HCT116 (cell line): ENCODE measurements at regions not wholly inside any gene's neighbourhood (a gene's known extent, or its start where the extent isn't known, plus 50 kb on each side); places are given as distances from the start of the nearest gene placed in this dataset.

ENCODE experiments used
- ATAC-seq: fragments of 200-7000 bp; cut with Tn5 transposase; 2 replicates; pipeline ENCODE4 v1.9.1; 2020; ENCODE audit warnings: mild to moderate bottlenecking, moderate library complexity
- BruUV-seq: library from RNA; stranded (reverse); fragments of 400-500 nt; replicated peaks from 2 replicates; lab custom pipeline; 2021; lab: Mats Ljungman, UMichigan
- CTCF ChIA-PET: fragments of 300-600 bp; sonication (Branson Sonifier 250); formaldehyde crosslinking; loops from one replicate; lab custom pipeline; 2021; ENCODE audit warnings: antibody characterized with exemption; lab: Charles Lee
- POLR2A ChIA-PET: fragments of 300-600, 350-600 bp; sonication (Branson Sonifier 250); formaldehyde crosslinking; loops from one replicate; lab custom pipeline; 2021; ENCODE audit warnings: antibody characterized with exemption; lab: Charles Lee
- RAD21 ChIA-PET, 2 experiments: fragments of 300-600 bp; sonication (Branson Sonifier 250); formaldehyde crosslinking; loops; one replicate each; lab custom pipeline; 2023; ENCODE audit warnings: low total read pairs in 2 of 2; ENCODE audit not compliant: uncharacterized antibody in 2 of 2, unreplicated experiment in 2 of 2, low non-redundant PET in 1 of 2; lab: Charles Lee
- DNase-seq: peaks from one replicate; pipeline ENCODE4 v3.0.0-alpha.2; 2010; ENCODE audit warnings: low read depth, low spot score
- H2AFZ ChIP-seq: fragments of 200-600 bp; shearing (Covaris generic), sonication (generic); 2 replicates; pipeline ENCODE4 v1.6.1; 2017; ENCODE audit warnings: low read depth, mixed run types, mixed read lengths, antibody characterized with exemption, low read length; ENCODE audit not compliant: poor library complexity, severe bottlenecking
- H3K27ac ChIP-seq: 2 replicates; pipeline ENCODE4 v1.5.1; 2012; ENCODE audit warnings: low read depth, low read length
- H3K27me3 ChIP-seq: fragments of 200-600 bp; sonication (generic); 2 replicates; pipeline ENCODE4 v1.6.1; 2016; ENCODE audit warnings: mixed run types, low read length, mixed read lengths; ENCODE audit not compliant: insufficient read depth
- H3K36me3 ChIP-seq, 2 experiments: fragments of 200-500 bp in 1 of 2; fragments of 200-600 bp in 1 of 2; sonication (Bioruptor generic) in 1 of 2; sonication (generic) in 1 of 2; 2 replicates each; pipeline versions ENCODE4 v1.5.1 to v1.6.1; 2014 to 2016; ENCODE audit warnings: low read length in 2 of 2, inconsistent platforms in 1 of 2, mixed read lengths in 1 of 2, mixed run types in 1 of 2; ENCODE audit not compliant: insufficient read depth in 2 of 2, control insufficient read depth in 1 of 2
- H3K4me1 ChIP-seq, 2 experiments: fragments of 200-600 bp in 1 of 2; sonication (generic) in 1 of 2; 2 replicates each; pipeline versions ENCODE4 v1.5.1 to v1.6.1; 2012 to 2017; ENCODE audit warnings: low read length in 2 of 2, inconsistent platforms in 1 of 2, mild to moderate bottlenecking in 1 of 2, mixed read lengths in 1 of 2, mixed run types in 1 of 2, moderate library complexity in 1 of 2; ENCODE audit not compliant: insufficient read depth in 2 of 2, control insufficient read depth in 1 of 2
- H3K4me2 ChIP-seq: fragments of 200-600 bp; sonication (generic); 2 replicates; pipeline ENCODE4 v1.6.1; 2017; ENCODE audit warnings: mixed run types, low read length, mixed read lengths
- H3K4me3 ChIP-seq, 2 experiments: fragments of 200-600 bp in 1 of 2; sonication (generic) in 1 of 2; replicated peaks in 1 of 2; 2 replicates each; pipeline ENCODE4 v1.5.1; 2011 to 2016; ENCODE audit warnings: low read length in 2 of 2, control low read depth in 1 of 2, low read depth in 1 of 2, mild to moderate bottlenecking in 1 of 2, mixed read lengths in 1 of 2, mixed run types in 1 of 2
- H3K79me2 ChIP-seq: fragments of 200-600 bp; sonication (generic); 2 replicates; pipeline ENCODE4 v1.6.1; 2017; ENCODE audit warnings: mild to moderate bottlenecking, mixed run types, low read length, moderate library complexity, mixed read lengths; ENCODE audit not compliant: insufficient read depth
- H3K9ac ChIP-seq: fragments of 200-600 bp; sonication (generic); 2 replicates; pipeline ENCODE4 v1.6.1; 2016; ENCODE audit warnings: low read length, mixed read lengths
- H3K9me2 ChIP-seq: fragments of 200-600 bp; sonication (generic), shearing (Covaris generic); 2 replicates; pipeline ENCODE4 v1.6.1; 2017; ENCODE audit warnings: mixed run types, mild to moderate bottlenecking, moderate library complexity; ENCODE audit not compliant: insufficient read depth
- H3K9me3 ChIP-seq, 2 experiments: fragments of 200-500 bp in 1 of 2; fragments of 200-600 bp in 1 of 2; sonication (Bioruptor generic) in 1 of 2; sonication (generic) in 1 of 2; 2 replicates each; pipeline ENCODE4 v1.6.1; 2014 to 2017; ENCODE audit warnings: low read length in 2 of 2, mixed read lengths in 2 of 2, inconsistent platforms in 1 of 2, low read depth in 1 of 2, mild to moderate bottlenecking in 1 of 2, mixed run types in 1 of 2, moderate library complexity in 1 of 2; ENCODE audit not compliant: control insufficient read depth in 1 of 2, insufficient read depth in 1 of 2
- H4K20me1 ChIP-seq: fragments of 200-600 bp; sonication (generic), shearing (Covaris generic); 2 replicates; pipeline ENCODE4 v1.6.1; 2017; ENCODE audit warnings: mixed run types, mild to moderate bottlenecking, moderate library complexity; ENCODE audit not compliant: insufficient read depth
- CBX3 ChIP-seq: IDR thresholded peaks from 2 replicates; pipeline ENCODE4 v1.6.1; 2012; ENCODE audit warnings: low read depth
- EZH2 ChIP-seq: fragments of 200-600 bp; sonication (generic); IDR thresholded peaks from 2 replicates; pipeline ENCODE4 v1.6.1; 2017; ENCODE audit warnings: antibody characterized with exemption, mixed run types
- FOSL1 ChIP-seq: IDR thresholded peaks from 2 replicates; pipeline ENCODE4 v1.6.1; 2012; ENCODE audit warnings: low read depth
- SIN3A ChIP-seq: IDR thresholded peaks from 2 replicates; pipeline ENCODE4 v1.6.1; 2012; ENCODE audit warnings: low read depth
- YY1 ChIP-seq: IDR thresholded peaks from 2 replicates; pipeline ENCODE4 v1.6.1; 2011; ENCODE audit warnings: low read length, low read depth, moderate library complexity, mild to moderate bottlenecking; ENCODE audit not compliant: insufficient replicate concordance; ENCODE audit errors: extremely low read depth
- ZBTB33 ChIP-seq: IDR thresholded peaks from 2 replicates; pipeline ENCODE4 v1.6.1; 2011; ENCODE audit warnings: mild to moderate bottlenecking, low read length, moderate library complexity; ENCODE audit not compliant: insufficient replicate concordance; ENCODE audit errors: extremely low read depth
- intact Hi-C: fragments of 100-400 bp; cut with micrococcal nuclease; formaldehyde crosslinking; loops from 2 replicates; pipeline ENCODE4 v1.10.0; 2022
- TF ChIP-seq, protein P1 (sequence below), 3 experiments: fragments of 200-600 bp in 1 of 3; sonication (generic) in 1 of 3; IDR thresholded peaks in 2 of 3; conservative IDR thresholded peaks in 1 of 3; 2 replicates each; pipeline ENCODE4 v1.5.1; 2012 to 2017; ENCODE audit warnings: low read depth in 2 of 3, low read length in 2 of 3, antibody characterized with exemption in 1 of 3, borderline replicate concordance in 1 of 3, control low read depth in 1 of 3, mild to moderate bottlenecking in 1 of 3, mixed read lengths in 1 of 3, mixed run types in 1 of 3, moderate library complexity in 1 of 3; ENCODE audit not compliant: insufficient read depth in 1 of 3
- TF ChIP-seq, protein P2 (sequence below): IDR thresholded peaks from 2 replicates; pipeline ENCODE4 v1.6.1; 2012
- TF ChIP-seq, protein P3 (sequence below): IDR thresholded peaks from 2 replicates; pipeline ENCODE4 v1.6.1; 2012; ENCODE audit warnings: low read depth

- no peak overlapping the region for H3K27ac ChIP-seq
- RAD21 ChIA-PET = no interaction called here
- TF ChIP-seq FOSL1 (no peak), EZH2 (no peak), CBX3 (no peak), SIN3A (no peak), YY1 (no peak), ZBTB33 (no peak)
- TF ChIP-seq, protein P1, sequence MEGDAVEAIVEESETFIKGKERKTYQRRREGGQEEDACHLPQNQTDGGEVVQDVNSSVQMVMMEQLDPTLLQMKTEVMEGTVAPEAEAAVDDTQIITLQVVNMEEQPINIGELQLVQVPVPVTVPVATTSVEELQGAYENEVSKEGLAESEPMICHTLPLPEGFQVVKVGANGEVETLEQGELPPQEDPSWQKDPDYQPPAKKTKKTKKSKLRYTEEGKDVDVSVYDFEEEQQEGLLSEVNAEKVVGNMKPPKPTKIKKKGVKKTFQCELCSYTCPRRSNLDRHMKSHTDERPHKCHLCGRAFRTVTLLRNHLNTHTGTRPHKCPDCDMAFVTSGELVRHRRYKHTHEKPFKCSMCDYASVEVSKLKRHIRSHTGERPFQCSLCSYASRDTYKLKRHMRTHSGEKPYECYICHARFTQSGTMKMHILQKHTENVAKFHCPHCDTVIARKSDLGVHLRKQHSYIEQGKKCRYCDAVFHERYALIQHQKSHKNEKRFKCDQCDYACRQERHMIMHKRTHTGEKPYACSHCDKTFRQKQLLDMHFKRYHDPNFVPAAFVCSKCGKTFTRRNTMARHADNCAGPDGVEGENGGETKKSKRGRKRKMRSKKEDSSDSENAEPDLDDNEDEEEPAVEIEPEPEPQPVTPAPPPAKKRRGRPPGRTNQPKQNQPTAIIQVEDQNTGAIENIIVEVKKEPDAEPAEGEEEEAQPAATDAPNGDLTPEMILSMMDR (IDR thresholded peaks at IDR 0.05 in 2 of 3, conservative IDR thresholded peaks at IDR 0.05 in 1 of 3; ENCODE audit: borderline replicate concordance in 1 of 3, insufficient read depth in 1 of 3, low read depth in 2 of 3, low read length in 2 of 3) = no peak
- TF ChIP-seq, protein P2, sequence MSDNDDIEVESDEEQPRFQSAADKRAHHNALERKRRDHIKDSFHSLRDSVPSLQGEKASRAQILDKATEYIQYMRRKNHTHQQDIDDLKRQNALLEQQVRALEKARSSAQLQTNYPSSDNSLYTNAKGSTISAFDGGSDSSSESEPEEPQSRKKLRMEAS = no peak
- TF ChIP-seq, protein P3, sequence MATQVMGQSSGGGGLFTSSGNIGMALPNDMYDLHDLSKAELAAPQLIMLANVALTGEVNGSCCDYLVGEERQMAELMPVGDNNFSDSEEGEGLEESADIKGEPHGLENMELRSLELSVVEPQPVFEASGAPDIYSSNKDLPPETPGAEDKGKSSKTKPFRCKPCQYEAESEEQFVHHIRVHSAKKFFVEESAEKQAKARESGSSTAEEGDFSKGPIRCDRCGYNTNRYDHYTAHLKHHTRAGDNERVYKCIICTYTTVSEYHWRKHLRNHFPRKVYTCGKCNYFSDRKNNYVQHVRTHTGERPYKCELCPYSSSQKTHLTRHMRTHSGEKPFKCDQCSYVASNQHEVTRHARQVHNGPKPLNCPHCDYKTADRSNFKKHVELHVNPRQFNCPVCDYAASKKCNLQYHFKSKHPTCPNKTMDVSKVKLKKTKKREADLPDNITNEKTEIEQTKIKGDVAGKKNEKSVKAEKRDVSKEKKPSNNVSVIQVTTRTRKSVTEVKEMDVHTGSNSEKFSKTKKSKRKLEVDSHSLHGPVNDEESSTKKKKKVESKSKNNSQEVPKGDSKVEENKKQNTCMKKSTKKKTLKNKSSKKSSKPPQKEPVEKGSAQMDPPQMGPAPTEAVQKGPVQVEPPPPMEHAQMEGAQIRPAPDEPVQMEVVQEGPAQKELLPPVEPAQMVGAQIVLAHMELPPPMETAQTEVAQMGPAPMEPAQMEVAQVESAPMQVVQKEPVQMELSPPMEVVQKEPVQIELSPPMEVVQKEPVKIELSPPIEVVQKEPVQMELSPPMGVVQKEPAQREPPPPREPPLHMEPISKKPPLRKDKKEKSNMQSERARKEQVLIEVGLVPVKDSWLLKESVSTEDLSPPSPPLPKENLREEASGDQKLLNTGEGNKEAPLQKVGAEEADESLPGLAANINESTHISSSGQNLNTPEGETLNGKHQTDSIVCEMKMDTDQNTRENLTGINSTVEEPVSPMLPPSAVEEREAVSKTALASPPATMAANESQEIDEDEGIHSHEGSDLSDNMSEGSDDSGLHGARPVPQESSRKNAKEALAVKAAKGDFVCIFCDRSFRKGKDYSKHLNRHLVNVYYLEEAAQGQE = no peak
- TF ChIP-seq, all 23 proteins: peak for 0
- Histone ChIP-seq H2AFZ (no peak overlapping the region), H3K9ac (no peak overlapping the region), H3K79me2 (no peaks in the 10 kb centered on the region), H3K36me3 (no peaks in the 10 kb centered on the region), H3K9me2 (no peaks in the 10 kb centered on the region), H3K27me3 (no peaks in the 10 kb centered on the region), H3K9me3 (no peaks in the 10 kb centered on the region), H3K4me2 (no peak overlapping the region), H4K20me1 (no peaks in the 10 kb centered on the region), H3K4me1 (no peaks in the 10 kb centered on the region), H3K4me3 (no peak overlapping the region)
- ChIA-PET POLR2A (no interaction called here), CTCF (no interaction called here)
- intact Hi-C loops = no loop called here
- ATAC-seq (no peak), DNase-seq (no peak)
- BruUV-seq = no TSS peak
These were observed 1697.1 kb upstream of the LRRTM1 start for GRCh38 chr2:82001614-82002013.
